Eye (tissue), 1 donor: ENCODE measurements at regions not wholly inside any gene's neighbourhood (a gene's known extent, or its start where the extent isn't known, plus 50 kb on each side); places are given as distances from the start of the nearest gene placed in this dataset.

Experiments used
- DNase-seq: peaks from one replicate; pipeline ENCODE4 v3.0.0-alpha.2; 2015

GRCh38 chr3:116939091-116939490 lies 229.5 kb downstream of the TUSC7 start:
- DNase-seq = no peak

GRCh38 chr3:116939550-116939949 lies 230.0 kb downstream of the TUSC7 start:
- no peak for DNase-seq

- DNase-seq = no peak
Measured at GRCh38 chr3:116940719-116941118, 231.1 kb downstream of the TUSC7 start.

GRCh38 chr3:116946376-116946775 lies 236.8 kb downstream of the TUSC7 start:
- DNase-seq = no peak

GRCh38 chr3:116947148-116947547 lies 237.6 kb downstream of the TUSC7 start:
- DNase-seq = peak; percentile 11

GRCh38 chr3:116947809-116948208 lies 238.2 kb downstream of the TUSC7 start:
- no peak for DNase-seq

- DNase-seq = peak; percentile 26
Measured at GRCh38 chr3:116950301-116951055, 240.9 kb downstream of the TUSC7 start.

- no peak for DNase-seq
Measured at GRCh38 chr3:116951610-116952009, 242.0 kb downstream of the TUSC7 start.

- no peak for DNase-seq
Measured at GRCh38 chr3:116958291-116958690, 248.7 kb downstream of the TUSC7 start.

- DNase-seq = no peak
Measured at GRCh38 chr3:116961106-116961505, 251.5 kb downstream of the TUSC7 start.

- no peak for DNase-seq
Measured at GRCh38 chr3:116963802-116964201, 254.2 kb downstream of the TUSC7 start.

- DNase-seq = no peak
Measured at GRCh38 chr3:116966649-116967048, 257.1 kb downstream of the TUSC7 start.

GRCh38 chr3:116969135-116969534 lies 259.6 kb downstream of the TUSC7 start:
- no peak for DNase-seq

- no peak for DNase-seq
Measured at GRCh38 chr3:116969646-116970045, 260.1 kb downstream of the TUSC7 start.

GRCh38 chr3:116971531-116971930 lies 262.0 kb downstream of the TUSC7 start:
- no peak for DNase-seq

- no peak for DNase-seq
Measured at GRCh38 chr3:116974702-116975101, 265.1 kb downstream of the TUSC7 start.

- DNase-seq = no peak
Measured at GRCh38 chr3:116977441-116977840, 267.9 kb downstream of the TUSC7 start.

- DNase-seq = no peak
Measured at GRCh38 chr3:116980099-116980498, 270.5 kb downstream of the TUSC7 start.

GRCh38 chr3:116981089-116981488 lies 271.5 kb downstream of the TUSC7 start:
- DNase-seq = no peak

GRCh38 chr3:116984301-116984700 lies 274.7 kb downstream of the TUSC7 start:
- DNase-seq = no peak

- DNase-seq = no peak
Measured at GRCh38 chr3:116994351-116994879, 284.8 kb downstream of the TUSC7 start.

- no peak for DNase-seq
Measured at GRCh38 chr3:117003501-117003900, 293.9 kb downstream of the TUSC7 start.

- no peak for DNase-seq
Measured at GRCh38 chr3:117005274-117005673, 295.7 kb downstream of the TUSC7 start.

- DNase-seq = no peak
Measured at GRCh38 chr3:117005911-117006522, 296.4 kb downstream of the TUSC7 start.
